Osteoblast (primary cell): ENCODE measurements at regions not wholly inside any gene's neighbourhood (a gene's known extent, or its start where the extent isn't known, plus 50 kb on each side); places are given as distances from the start of the nearest gene placed in this dataset.

Source experiments
- DNase-seq: peaks from one replicate; pipeline ENCODE4 v3.0.0; 2011; ENCODE audit warnings: low spot score, mixed read lengths; ENCODE audit not compliant: insufficient read length; ENCODE audit errors: missing footprints
- H2AFZ ChIP-seq: 2 replicates; pipeline ENCODE4 v1.6.0; 2011; ENCODE audit warnings: mild to moderate bottlenecking, low read length
- H3K27ac ChIP-seq: 2 replicates; pipeline ENCODE4 v1.5.1; 2011; ENCODE audit warnings: mild to moderate bottlenecking, low read depth, low read length, moderate library complexity
- H3K27me3 ChIP-seq: 2 replicates; pipeline ENCODE4 v1.6.0; 2012; ENCODE audit warnings: mild to moderate bottlenecking, control low read depth, inconsistent platforms, low read length, moderate library complexity; ENCODE audit not compliant: insufficient read depth
- H3K36me3 ChIP-seq: 2 replicates; pipeline ENCODE4 v1.5.1; 2011; ENCODE audit warnings: mild to moderate bottlenecking, low read length, control low read depth, moderate library complexity; ENCODE audit not compliant: insufficient read depth
- H3K4me1 ChIP-seq: 2 replicates; pipeline ENCODE4 v1.5.1; 2011; ENCODE audit warnings: mild to moderate bottlenecking, low read length, control low read depth, moderate library complexity; ENCODE audit not compliant: insufficient read depth
- H3K4me2 ChIP-seq: 2 replicates; pipeline ENCODE4 v1.6.0; 2011; ENCODE audit warnings: mild to moderate bottlenecking, low read length; ENCODE audit not compliant: insufficient read depth
- H3K4me3 ChIP-seq: fragments of 200-600 bp; sonication (generic); 3 replicates; pipeline ENCODE4 v1.5.1; 2012; ENCODE audit warnings: mild to moderate bottlenecking, low read length, inconsistent platforms; ENCODE audit not compliant: insufficient read depth
- H3K79me2 ChIP-seq: 2 replicates; pipeline ENCODE4 v1.6.0; 2012; ENCODE audit warnings: mild to moderate bottlenecking, low read length, control low read depth, inconsistent platforms; ENCODE audit not compliant: insufficient read depth
- H3K9me3 ChIP-seq: 2 replicates; pipeline ENCODE4 v1.5.1; 2011; ENCODE audit warnings: low read depth, low read length, control low read depth
- H4K20me1 ChIP-seq: 2 replicates; pipeline ENCODE4 v1.6.0; 2012; ENCODE audit warnings: mild to moderate bottlenecking, low read length, control low read depth; ENCODE audit not compliant: insufficient read depth
- CTCF ChIP-seq: IDR thresholded peaks from 2 replicates; pipeline ENCODE4 v1.5.1; 2011; ENCODE audit warnings: mild to moderate bottlenecking, low read depth, low read length, moderate library complexity; ENCODE audit errors: extremely low read depth

GRCh38 chr11:116173506-116173905, 599.3 kb downstream of the BUD13 start:
- no peaks in the 10 kb centered on the region for H3K36me3 ChIP-seq
- no peak for TF ChIP-seq CTCF

GRCh38 chr11:116172851-116173250, 599.9 kb downstream of the BUD13 start:
- H3K4me1 ChIP-seq: no peaks in the 10 kb centered on the region
- TF ChIP-seq CTCF: no peak
- H3K4me3 ChIP-seq: no peak overlapping the region
- no peak overlapping the region for H3K27ac ChIP-seq
- H2AFZ ChIP-seq: no peak overlapping the region
- no peaks in the 10 kb centered on the region for H3K9me3 ChIP-seq
- H3K79me2 ChIP-seq: no peaks in the 10 kb centered on the region
- H3K27me3 ChIP-seq: no peaks in the 10 kb centered on the region
- H3K4me2 ChIP-seq: no peak overlapping the region
- no peak for DNase-seq
- no peaks in the 10 kb centered on the region for H3K36me3 ChIP-seq
- H4K20me1 ChIP-seq: no peaks in the 10 kb centered on the region

More at GRCh38 chr11:116173506-116173905, 599.3 kb downstream of the BUD13 start:
- H3K9me3 ChIP-seq: no peaks in the 10 kb centered on the region
- H3K4me2 ChIP-seq: no peak overlapping the region
- no peaks in the 10 kb centered on the region for H3K27me3 ChIP-seq
- H3K4me1 ChIP-seq: no peaks in the 10 kb centered on the region
- H3K27ac ChIP-seq: no peak overlapping the region
- DNase-seq: no peak
- H3K79me2 ChIP-seq: no peaks in the 10 kb centered on the region
- no peak overlapping the region for H2AFZ ChIP-seq
- no peak overlapping the region for H3K4me3 ChIP-seq
- no peaks in the 10 kb centered on the region for H4K20me1 ChIP-seq

- H3K27me3 ChIP-seq: no peaks in the 10 kb centered on the region
- H3K4me3 ChIP-seq: no peak overlapping the region
- H3K4me1 ChIP-seq: no peaks in the 10 kb centered on the region
- no peaks in the 10 kb centered on the region for H3K36me3 ChIP-seq
- H3K9me3 ChIP-seq: no peaks in the 10 kb centered on the region
- H4K20me1 ChIP-seq: no peaks in the 10 kb centered on the region
- H3K27ac ChIP-seq: no peak overlapping the region
- H2AFZ ChIP-seq: no peak overlapping the region
- no peak for DNase-seq
- no peak for TF ChIP-seq CTCF
- no peaks in the 10 kb centered on the region for H3K79me2 ChIP-seq
- H3K4me2 ChIP-seq: no peak overlapping the region
Measured at GRCh38 chr11:116172156-116172555, 600.6 kb downstream of the BUD13 start.

GRCh38 chr11:116171271-116172140, 601.3 kb downstream of the BUD13 start:
- no peak for DNase-seq
- no peak overlapping the region for H3K4me3 ChIP-seq
- H3K4me2 ChIP-seq: no peak overlapping the region
- no peaks in the 10 kb centered on the region for H3K4me1 ChIP-seq
- no peaks in the 10 kb centered on the region for H3K9me3 ChIP-seq
- no peaks in the 10 kb centered on the region for H3K79me2 ChIP-seq
- no peaks in the 10 kb centered on the region for H3K27me3 ChIP-seq
- no peaks in the 10 kb centered on the region for H3K36me3 ChIP-seq
- no peaks in the 10 kb centered on the region for H4K20me1 ChIP-seq
- H2AFZ ChIP-seq: no peak overlapping the region
- H3K27ac ChIP-seq: no peak overlapping the region
- TF ChIP-seq CTCF: no peak
